H1 (cell line): ENCODE measurements at regions not wholly inside any gene's neighbourhood (a gene's known extent, or its start where the extent isn't known, plus 50 kb on each side); places are given as distances from the start of the nearest gene placed in this dataset.

Source experiments
- CBX5 ChIP-seq: fragments of 300-800, 300-1000 bp; sonication (generic); IDR thresholded peaks from 2 replicates; pipeline ENCODE4 v1.7.1; 2016; ENCODE audit warnings: antibody characterized with exemption, low read length, low read depth
- GABPA ChIP-seq: IDR thresholded peaks from 2 replicates; pipeline ENCODE4 v1.6.1; 2011; ENCODE audit warnings: mild to moderate bottlenecking, low read length, moderate library complexity, borderline replicate concordance; ENCODE audit not compliant: insufficient read depth
- RBBP5 ChIP-seq: IDR thresholded peaks from 2 replicates; pipeline ENCODE4 v1.7.1; 2012; ENCODE audit warnings: low read depth, mild to moderate bottlenecking, inconsistent platforms, low read length, moderate library complexity, borderline replicate concordance
- SP4 ChIP-seq: IDR thresholded peaks from 2 replicates; pipeline ENCODE4 v1.6.1; 2012; ENCODE audit warnings: low read length, inconsistent platforms
- TBP ChIP-seq: IDR thresholded peaks from 2 replicates; pipeline ENCODE4 v1.6.1; 2011; ENCODE audit warnings: low read depth, low read length, improper control_type of control experiment
- YY1 ChIP-seq: IDR thresholded peaks from 2 replicates; pipeline ENCODE4 v1.6.1; 2011; ENCODE audit warnings: low read depth, mild to moderate bottlenecking, low read length

DNA sequence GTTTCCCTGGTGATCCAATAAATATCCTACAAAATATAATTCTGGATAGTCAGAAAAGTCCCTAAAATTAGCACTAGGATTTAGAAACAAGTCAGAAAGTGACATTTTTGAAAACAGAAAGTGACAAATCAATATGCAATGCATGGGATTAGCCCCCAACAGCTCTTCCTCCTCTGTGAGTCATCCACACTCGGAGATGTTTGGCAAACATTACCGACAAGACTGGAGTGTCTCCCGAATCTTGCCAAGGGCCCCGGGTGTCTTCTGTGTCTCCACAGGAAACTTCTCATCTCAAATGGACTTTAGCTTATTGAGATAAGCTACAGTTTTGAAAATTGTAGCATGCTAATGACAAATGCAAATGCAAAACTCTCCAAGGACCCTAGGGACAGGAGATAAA, 398.9 kb upstream of the CCDC196 start (continued):
- TF ChIP-seq RBBP5 (no peak), GABPA (no peak), SP4 (no peak), CBX5 (no peak), TBP (no peak), YY1 (no peak)
